Stomach (tissue), 8 donors: ENCODE measurements at regions not wholly inside any gene's neighbourhood (a gene's known extent, or its start where the extent isn't known, plus 50 kb on each side); places are given as distances from the start of the nearest gene placed in this dataset.

Experiments used
- DNase-seq, 2 donors: peaks; one replicate each; pipeline versions ENCODE4 v3.0.0 to v3.0.0-alpha.2; 2013 to 2019
- H3K27ac ChIP-seq, 5 donors: fragments of 200-600 bp in 4 of 5; sonication (generic) in 4 of 5; one replicate each; pipeline ENCODE4 v1.5.1; 2013 to 2019; ENCODE audit warnings: mild to moderate bottlenecking in 1 of 5, moderate library complexity in 1 of 5
- H3K27me3 ChIP-seq, 3 donors: fragments of 200-600 bp; sonication (generic); one replicate each; pipeline ENCODE4 v1.5.1; 2017 to 2019; ENCODE audit warnings: mixed run types in 1 of 3
- H3K36me3 ChIP-seq, 4 donors: fragments of 200-600 bp; sonication (generic); 1 replicate in 3 of 4; 2 replicates in 1 of 4; pipeline ENCODE4 v1.5.1; 2016 to 2019
- H3K4me1 ChIP-seq, 4 donors: fragments of 200-600 bp; sonication (generic); one replicate each; pipeline ENCODE4 v1.5.1; 2016 to 2019
- H3K4me3 ChIP-seq, 4 donors: fragments of 200-600 bp; sonication (generic) in 3 of 4; one replicate each; pipeline ENCODE4 v1.5.1; 2016 to 2019; ENCODE audit warnings: mild to moderate bottlenecking in 1 of 4
- H3K9me3 ChIP-seq, 4 donors: fragments of 200-600 bp; sonication (generic); one replicate each; pipeline ENCODE4 v1.5.1; 2016 to 2019
- EP300 ChIP-seq: sonication (generic); formaldehyde crosslinking; IDR thresholded peaks from one replicate; pipeline ENCODE4 v1.6.1; 2017; ENCODE audit warnings: antibody characterized with exemption
- POLR2A ChIP-seq, 4 donors: fragments of 450-650 bp; IDR thresholded peaks; one replicate each; pipeline ENCODE4 v1.6.1; 2016; ENCODE audit warnings: antibody characterized with exemption in 4 of 4, control low read depth in 2 of 4, mild to moderate bottlenecking in 1 of 4, moderate library complexity in 1 of 4
- POLR2AphosphoS5 ChIP-seq, 3 donors: sonication (generic); formaldehyde crosslinking; IDR thresholded peaks; one replicate each; pipeline ENCODE4 v1.6.1; 2016; ENCODE audit warnings: antibody characterized with exemption in 3 of 3
- WGBS, 5 donors: extraction: QIAGEN DNeasy Blood & Tissue Kit in 3 of 5; methylation state at CpG; one replicate each; pipeline versions ENCODE4 v1.1.5 to v1.1.7; 2013 to 2018; 5-methylcytosine and 5-hydroxymethylcytosine counted together
- intact Hi-C: fragments of 100-400 bp; cut with DNase I; formaldehyde crosslinking; loops from one replicate; pipeline ENCODE4 v1.15.1; 2023; ENCODE audit warnings: low total_unique reads
- TF ChIP-seq, protein P1 (sequence below), 7 experiments: fragments of 450-650 bp in 4 of 7; fragments of 200-600 bp in 3 of 7; sonication (generic) in 3 of 7; IDR thresholded peaks; one replicate each; pipeline ENCODE4 v1.5.1; 2016 to 2019; ENCODE audit warnings: antibody characterized with exemption in 7 of 7, control low read depth in 2 of 7, mild to moderate bottlenecking in 1 of 7
- donor health status: healthy with polysubstance abuse.
- donor health status: Bipolar disorder and iron deficiency.
- donor health status: healthy.

GRCh38 chr2:224111576-224111975 lies 72.5 kb upstream of the SERPINE2 start:
- Histone ChIP-seq H3K9me3 (peaks cover 0 to 7% (median 0%) of the 10 kb centered on the region in 4 donors), H3K4me3 (no peak overlapping the region), H3K36me3 (no peaks in the 10 kb centered on the region), H3K4me1 (no peaks in the 10 kb centered on the region), H3K27ac (no peak overlapping the region), H3K27me3 (no peaks in the 10 kb centered on the region)
- intact Hi-C loops: no loop called here
- 67 to 94% (median 85%) methylated on average over 2 of the region's 2 CpGs for WGBS, 5 donors
- TF ChIP-seq POLR2A (IDR thresholded peaks at IDR 0.05) (no peak), EP300 (no peak), POLR2AphosphoS5 (IDR thresholded peaks at IDR 0.05) (no peak)
- no peak for DNase-seq

DNA sequence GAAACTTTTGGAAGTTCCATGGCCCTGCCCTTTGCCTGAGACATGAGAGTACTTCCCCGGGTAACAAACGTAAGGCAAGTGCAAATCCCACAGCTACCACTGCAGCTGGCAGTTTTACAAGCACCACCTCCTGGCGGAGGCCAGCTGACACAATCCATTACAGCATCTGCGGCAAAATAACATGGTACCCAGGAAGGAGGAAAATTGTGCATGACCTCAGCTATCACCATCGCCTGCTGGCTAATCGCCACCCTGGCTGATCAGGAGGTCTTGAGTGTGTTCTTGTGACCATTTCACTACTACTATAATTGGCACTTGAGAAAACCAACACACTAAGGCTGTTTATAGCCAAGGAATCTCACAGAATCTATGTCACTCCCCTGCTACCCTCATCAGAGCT lies 71.7 kb upstream of the SERPINE2 start:
- no peak overlapping the region for H3K27ac ChIP-seq
- H3K4me1 ChIP-seq: no peaks in the 10 kb centered on the region
- peaks cover 0 to 7% (median 0%) of the 10 kb centered on the region in 4 donors for H3K9me3 ChIP-seq
- intact Hi-C loops: no loop called here
- TF ChIP-seq POLR2AphosphoS5 (IDR thresholded peaks at IDR 0.05) (no peak), POLR2A (IDR thresholded peaks at IDR 0.05) (no peak), EP300 (no peak)
- TF ChIP-seq, protein P1, sequence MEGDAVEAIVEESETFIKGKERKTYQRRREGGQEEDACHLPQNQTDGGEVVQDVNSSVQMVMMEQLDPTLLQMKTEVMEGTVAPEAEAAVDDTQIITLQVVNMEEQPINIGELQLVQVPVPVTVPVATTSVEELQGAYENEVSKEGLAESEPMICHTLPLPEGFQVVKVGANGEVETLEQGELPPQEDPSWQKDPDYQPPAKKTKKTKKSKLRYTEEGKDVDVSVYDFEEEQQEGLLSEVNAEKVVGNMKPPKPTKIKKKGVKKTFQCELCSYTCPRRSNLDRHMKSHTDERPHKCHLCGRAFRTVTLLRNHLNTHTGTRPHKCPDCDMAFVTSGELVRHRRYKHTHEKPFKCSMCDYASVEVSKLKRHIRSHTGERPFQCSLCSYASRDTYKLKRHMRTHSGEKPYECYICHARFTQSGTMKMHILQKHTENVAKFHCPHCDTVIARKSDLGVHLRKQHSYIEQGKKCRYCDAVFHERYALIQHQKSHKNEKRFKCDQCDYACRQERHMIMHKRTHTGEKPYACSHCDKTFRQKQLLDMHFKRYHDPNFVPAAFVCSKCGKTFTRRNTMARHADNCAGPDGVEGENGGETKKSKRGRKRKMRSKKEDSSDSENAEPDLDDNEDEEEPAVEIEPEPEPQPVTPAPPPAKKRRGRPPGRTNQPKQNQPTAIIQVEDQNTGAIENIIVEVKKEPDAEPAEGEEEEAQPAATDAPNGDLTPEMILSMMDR (IDR thresholded peaks at IDR 0.05): no peak
- WGBS, 5 donors: 76 to 91% (median 83%) methylated on average over 6 of the region's 6 CpGs
- DNase-seq: no peak
- no peak overlapping the region for H3K4me3 ChIP-seq
- H3K36me3 ChIP-seq: no peaks in the 10 kb centered on the region
- H3K27me3 ChIP-seq: no peaks in the 10 kb centered on the region

DNA sequence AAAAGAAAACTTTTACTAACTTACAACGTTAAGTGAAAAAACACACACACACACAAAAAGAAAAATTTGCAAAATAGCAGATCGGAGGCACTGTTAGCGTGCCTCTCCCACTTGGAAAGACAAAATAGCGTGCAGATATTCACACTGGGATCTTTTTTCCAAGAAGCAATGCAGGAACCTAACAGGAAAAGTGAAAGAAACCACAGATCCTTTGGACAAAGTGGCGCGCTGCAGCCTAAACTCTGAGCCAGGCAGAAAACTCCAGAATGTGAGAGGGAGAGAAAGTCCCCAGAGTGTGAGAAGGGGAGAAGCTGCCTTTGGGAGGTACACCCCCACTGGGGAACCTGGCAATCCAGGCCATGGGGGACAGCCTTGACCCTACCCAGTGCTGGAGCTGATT lies 70.7 kb upstream of the SERPINE2 start:
- DNase-seq: no peak
- intact Hi-C loops: no loop called here
- TF ChIP-seq POLR2A (IDR thresholded peaks at IDR 0.05) (no peak), EP300 (no peak), POLR2AphosphoS5 (IDR thresholded peaks at IDR 0.05) (no peak)
- TF ChIP-seq, protein P1 (IDR thresholded peaks at IDR 0.05): no peak
- Histone ChIP-seq H3K27ac (no peak overlapping the region), H3K4me3 (no peak overlapping the region), H3K36me3 (no peaks in the 10 kb centered on the region), H3K4me1 (no peaks in the 10 kb centered on the region), H3K27me3 (no peaks in the 10 kb centered on the region), H3K9me3 (no peaks in the 10 kb centered on the region)
- WGBS, 5 donors: 66 to 86% (median 82%) methylated on average over 6 of the region's 6 CpGs

- WGBS, 5 donors: 89 to 99% (median 97%) methylated on average over 2 of the region's 2 CpGs
- intact Hi-C loops: no loop called here
- TF ChIP-seq, protein P1 (IDR thresholded peaks at IDR 0.05): no peak
- TF ChIP-seq POLR2AphosphoS5 (IDR thresholded peaks at IDR 0.05) (no peak), POLR2A (IDR thresholded peaks at IDR 0.05) (no peak), EP300 (no peak)
These were observed 67.7 kb upstream of the SERPINE2 start for GRCh38 chr2:224106794-224107193.

GRCh38 chr2:224104668-224105386 lies 65.7 kb upstream of the SERPINE2 start:
- TF ChIP-seq POLR2A (IDR thresholded peaks at IDR 0.05) (no peak), POLR2AphosphoS5 (IDR thresholded peaks at IDR 0.05) (no peak), EP300 (no peak)
- TF ChIP-seq, protein P1 (IDR thresholded peaks at IDR 0.05): no peak
- WGBS, 5 donors: 74 to 91% (median 84%) methylated on average over 1 of the region's 1 CpG
- intact Hi-C loops: no loop called here
- no peak overlapping the region for H3K27ac ChIP-seq
- no peak overlapping the region for H3K4me3 ChIP-seq
- H3K36me3 ChIP-seq: no peaks in the 10 kb centered on the region
- no peaks in the 10 kb centered on the region for H3K4me1 ChIP-seq
- H3K9me3 ChIP-seq: no peaks in the 10 kb centered on the region
- no peak for DNase-seq
- H3K27me3 ChIP-seq: peaks cover 0 to 5% (median 0%) of the 10 kb centered on the region in 3 donors

More at GRCh38 chr2:224106794-224107193, 67.7 kb upstream of the SERPINE2 start:
- Histone ChIP-seq H3K36me3 (no peaks in the 10 kb centered on the region), H3K27ac (no peak overlapping the region), H3K4me3 (no peak overlapping the region), H3K4me1 (no peaks in the 10 kb centered on the region), H3K27me3 (peaks cover 0 to 2% (median 0%) of the 10 kb centered on the region in 3 donors), H3K9me3 (no peaks in the 10 kb centered on the region)
- DNase-seq: no peak
